Prostate gland (tissue), 2 donors: ENCODE measurements at regions not wholly inside any gene's neighbourhood (a gene's known extent, or its start where the extent isn't known, plus 50 kb on each side); places are given as distances from the start of the nearest gene placed in this dataset.

Experiments used
- DNase-seq: peaks from one replicate; pipeline ENCODE4 v3.0.0-alpha.2; 2019; ENCODE audit warnings: low spot score
- H3K27ac ChIP-seq, 2 donors: fragments of 200-600 bp; sonication (generic); 2 replicates each; pipeline ENCODE4 v1.5.1; 2017 to 2019
- H3K27me3 ChIP-seq: fragments of 200-600 bp; sonication (generic); replicated peaks from 2 replicates; pipeline ENCODE4 v1.5.1; 2019; ENCODE audit not compliant: insufficient read depth
- H3K36me3 ChIP-seq, 2 donors: fragments of 200-600 bp; sonication (generic); 1 replicate in 1 of 2; 2 replicates in 1 of 2; pipeline versions ENCODE4 v1.5.1 to v1.8.1; 2017 to 2019
- H3K4me1 ChIP-seq: fragments of 200-600 bp; sonication (generic); replicated peaks from 2 replicates; pipeline ENCODE4 v1.5.1; 2019
- H3K4me3 ChIP-seq, 2 donors: fragments of 200-600 bp; sonication (generic); 2 replicates each; pipeline ENCODE4 v1.5.1; 2017 to 2019
- H3K9me3 ChIP-seq: fragments of 200-600 bp; sonication (generic); 2 replicates; pipeline ENCODE4 v1.5.1; 2017
- CTCF ChIP-seq, 4 experiments: fragments of 200-600 bp in 2 of 4; fragments of 450-650 bp in 2 of 4; sonication (generic) in 2 of 4; IDR thresholded peaks; 1 replicate in 3 of 4; 2 replicates in 1 of 4; pipeline ENCODE4 v1.5.1; 2016 to 2019; ENCODE audit warnings: antibody characterized with exemption in 4 of 4, mild to moderate bottlenecking in 2 of 4, moderate library complexity in 2 of 4
- POLR2A ChIP-seq: fragments of 450-650 bp; IDR thresholded peaks from one replicate; pipeline ENCODE4 v1.6.1; 2016; ENCODE audit warnings: antibody characterized with exemption, mild to moderate bottlenecking
- POLR2AphosphoS5 ChIP-seq: sonication (generic); formaldehyde crosslinking; IDR thresholded peaks from one replicate; pipeline ENCODE4 v1.6.1; 2017; ENCODE audit warnings: antibody characterized with exemption
- WGBS: methylation state at CpG from one replicate; pipeline ENCODE4 v1.1.5; 2018; 5-methylcytosine and 5-hydroxymethylcytosine counted together
- intact Hi-C: fragments of 100-400 bp; cut with DNase I; formaldehyde crosslinking; loops from one replicate; pipeline ENCODE4 v1.14.2; 2022

GRCh38 chr3:26193558-26193957 lies 403.7 kb downstream of the OXSM start:
- H3K27me3 ChIP-seq, result no peaks in the 10 kb centered on the region
- whole genome bisulfite sequencing, result 61% methylated on average over 3 of the region's 3 CpGs

GRCh38 chr3:26196781-26197180 lies 406.9 kb downstream of the OXSM start:
- no peak for TF ChIP-seq POLR2A
- no peak for TF ChIP-seq CTCF (IDR thresholded peaks at IDR 0.05)
- no peak for TF ChIP-seq POLR2AphosphoS5
- Histone ChIP-seq H3K4me3 (no peak overlapping the region), H3K27ac (no peak overlapping the region), H3K4me1 (no peaks in the 10 kb centered on the region), H3K9me3 (no peaks in the 10 kb centered on the region), H3K36me3 (no peaks in the 10 kb centered on the region), H3K27me3 (no peaks in the 10 kb centered on the region)
- intact Hi-C loops, result no loop called here
- no peak for DNase-seq

More at GRCh38 chr3:26193558-26193957, 403.7 kb downstream of the OXSM start:
- Histone ChIP-seq H3K4me1 (no peaks in the 10 kb centered on the region), H3K4me3 (no peak overlapping the region), H3K27ac (no peak overlapping the region), H3K36me3 (no peaks in the 10 kb centered on the region), H3K9me3 (no peaks in the 10 kb centered on the region)
- TF ChIP-seq POLR2AphosphoS5, result no peak
- TF ChIP-seq CTCF (IDR thresholded peaks at IDR 0.05), result no peak
- no peak for TF ChIP-seq POLR2A
- intact Hi-C loops, result no loop called here
- DNase-seq, result no peak

GRCh38 chr3:26198609-26199008 lies 408.7 kb downstream of the OXSM start:
- no peak for DNase-seq
- TF ChIP-seq CTCF (IDR thresholded peaks at IDR 0.05), result no peak
- TF ChIP-seq POLR2AphosphoS5, result no peak
- TF ChIP-seq POLR2A, result no peak
- no peaks in the 10 kb centered on the region for H3K36me3 ChIP-seq
- no peaks in the 10 kb centered on the region for H3K4me1 ChIP-seq
- WGBS, result 82% methylated on average over 2 of the region's 2 CpGs
- intact Hi-C loops, result no loop called here
- no peaks in the 10 kb centered on the region for H3K9me3 ChIP-seq
- H3K27me3 ChIP-seq, result no peaks in the 10 kb centered on the region
- no peak overlapping the region for H3K4me3 ChIP-seq
- no peak overlapping the region for H3K27ac ChIP-seq

GRCh38 chr3:26202169-26202568 lies 412.3 kb downstream of the OXSM start:
- H3K27me3 ChIP-seq, result no peaks in the 10 kb centered on the region
- 78% methylated on average over 3 of the region's 3 CpGs for WGBS
- intact Hi-C loops, result no loop called here
- no peak overlapping the region for H3K4me3 ChIP-seq
- TF ChIP-seq POLR2AphosphoS5 (no peak), CTCF (IDR thresholded peaks at IDR 0.05) (no peak), POLR2A (no peak)
- no peaks in the 10 kb centered on the region for H3K36me3 ChIP-seq
- DNase-seq, result no peak
- no peaks in the 10 kb centered on the region for H3K4me1 ChIP-seq
- no peak overlapping the region for H3K27ac ChIP-seq
- no peaks in the 10 kb centered on the region for H3K9me3 ChIP-seq

GRCh38 chr3:26205475-26205874 lies 415.6 kb downstream of the OXSM start:
- H3K27ac ChIP-seq, result no peak overlapping the region
- no peaks in the 10 kb centered on the region for H3K9me3 ChIP-seq
- no peaks in the 10 kb centered on the region for H3K36me3 ChIP-seq
- no peaks in the 10 kb centered on the region for H3K27me3 ChIP-seq
- intact Hi-C loops, result no loop called here
- DNase-seq, result no peak
- H3K4me3 ChIP-seq, result no peak overlapping the region
- 92% methylated on average over 1 of the region's 1 CpG for WGBS
- H3K4me1 ChIP-seq, result no peaks in the 10 kb centered on the region
- TF ChIP-seq POLR2AphosphoS5 (no peak), CTCF (IDR thresholded peaks at IDR 0.05) (no peak), POLR2A (no peak)
